ENCODE measurements at regions not wholly inside any gene's neighbourhood (a gene's known extent, or its start where the extent isn't known, plus 50 kb on each side); places are given as distances from the start of the nearest gene placed in this dataset.

- no peak for DNase-seq (ENCODE audit: low read depth)
- no peak for TF ChIP-seq CTCF (conservative IDR thresholded peaks at IDR 0.05; ENCODE audit: low read depth, low read length)
- H3K4me3 ChIP-seq (ENCODE audit: low read length) = no peak overlapping the region
These were observed 138.1 kb upstream of the RAP2B start for GRCh38 chr3:153023896-153024295.

- peak; percentile 49 for TF ChIP-seq CTCF (conservative IDR thresholded peaks at IDR 0.05; ENCODE audit: low read depth, low read length)
- DNase-seq (ENCODE audit: low read depth) = no peak
- H3K4me3 ChIP-seq (ENCODE audit: low read length) = no peak overlapping the region
These were observed 136.0 kb upstream of the RAP2B start for GRCh38 chr3:153026026-153026425.

GRCh38 chr3:153028381-153028780 lies 133.6 kb upstream of the RAP2B start:
- H3K4me3 ChIP-seq (ENCODE audit: low read length) = no peak overlapping the region
- DNase-seq (ENCODE audit: low read depth) = no peak

GRCh38 chr3:153029350-153029749 lies 132.7 kb upstream of the RAP2B start:
- peak; percentile 38 for DNase-seq (ENCODE audit: low read depth)
- no peak for TF ChIP-seq CTCF (conservative IDR thresholded peaks at IDR 0.05; ENCODE audit: low read depth, low read length)
- no peak overlapping the region for H3K4me3 ChIP-seq (ENCODE audit: low read length)

More at GRCh38 chr3:153028381-153028780, 133.6 kb upstream of the RAP2B start:
- no peak for TF ChIP-seq CTCF (conservative IDR thresholded peaks at IDR 0.05; ENCODE audit: low read depth, low read length)

- TF ChIP-seq CTCF (conservative IDR thresholded peaks at IDR 0.05; ENCODE audit: low read depth, low read length) = no peak
- no peak overlapping the region for H3K4me3 ChIP-seq (ENCODE audit: low read length)
- no peak for DNase-seq (ENCODE audit: low read depth)
These were observed 129.1 kb upstream of the RAP2B start for GRCh38 chr3:153032891-153033290.

- no peak for DNase-seq (ENCODE audit: low read depth)
- TF ChIP-seq CTCF (conservative IDR thresholded peaks at IDR 0.05; ENCODE audit: low read depth, low read length) = no peak
- H3K4me3 ChIP-seq (ENCODE audit: low read length) = no peak overlapping the region
These were observed 125.2 kb upstream of the RAP2B start for GRCh38 chr3:153036846-153037245.

GRCh38 chr3:153038367-153038766 lies 123.7 kb upstream of the RAP2B start:
- no peak for DNase-seq (ENCODE audit: low read depth)
- TF ChIP-seq CTCF (conservative IDR thresholded peaks at IDR 0.05; ENCODE audit: low read depth, low read length) = no peak
- no peak overlapping the region for H3K4me3 ChIP-seq (ENCODE audit: low read length)
